SJSA1 (cell line): ENCODE measurements at regions not wholly inside any gene's neighbourhood (a gene's known extent, or its start where the extent isn't known, plus 50 kb on each side); places are given as distances from the start of the nearest gene placed in this dataset.
A peak's percentile ranks its signal among the peaks of the same experiment; 100 is the strongest.

Experiments used
- DNase-seq, 2 experiments: peaks; one replicate each; pipeline ENCODE4 v3.0.0-alpha.2; 2015 to 2020; ENCODE audit warnings: low spot score in 2 of 2, low read depth in 1 of 2
- H3K27ac ChIP-seq: fragments of 250-450 bp; sonication (Bioruptor Pico); 2 replicates; pipeline ENCODE4 v1.5.1; 2020; ENCODE audit warnings: mild to moderate bottlenecking, moderate library complexity
- H3K27me3 ChIP-seq: fragments of 250-450 bp; sonication (Bioruptor Pico); replicated peaks from 2 replicates; pipeline ENCODE4 v1.5.1; 2020; ENCODE audit warnings: mild to moderate bottlenecking, moderate library complexity
- H3K36me3 ChIP-seq: fragments of 250-450 bp; sonication (Bioruptor Pico); 2 replicates; pipeline ENCODE4 v1.5.1; 2020; ENCODE audit warnings: mild to moderate bottlenecking
- H3K4me1 ChIP-seq: fragments of 250-450 bp; sonication (Bioruptor Pico); replicated peaks from 2 replicates; pipeline ENCODE4 v1.6.1; 2021; ENCODE audit warnings: mild to moderate bottlenecking
- H3K4me3 ChIP-seq: fragments of 250-450 bp; sonication (Bioruptor Pico); 2 replicates; pipeline ENCODE4 v1.5.1; 2020; ENCODE audit warnings: mild to moderate bottlenecking
- H3K9me3 ChIP-seq: fragments of 250-450 bp; sonication (Bioruptor Pico); replicated peaks from 2 replicates; pipeline ENCODE4 v1.5.1; 2020; ENCODE audit warnings: mild to moderate bottlenecking

GRCh38 chr7:106176414-106177299 lies 64.5 kb upstream of the SYPL1 start:
- DNase-seq = peak; percentile 62 to 81
- no peaks in the 10 kb centered on the region for H3K9me3 ChIP-seq

GRCh38 chr7:106175507-106175906 lies 63.4 kb upstream of the SYPL1 start:
- DNase-seq = no peak
- Histone ChIP-seq H3K4me1 (peaks cover 11% of the 10 kb centered on the region), H3K4me3 (no peak overlapping the region), H3K9me3 (no peaks in the 10 kb centered on the region), H3K27me3 (no peaks in the 10 kb centered on the region), H3K27ac (no peak overlapping the region), H3K36me3 (no peaks in the 10 kb centered on the region)

More at GRCh38 chr7:106176414-106177299, 64.5 kb upstream of the SYPL1 start:
- Histone ChIP-seq H3K27me3 (no peaks in the 10 kb centered on the region), H3K4me1 (peaks cover 11% of the 10 kb centered on the region), H3K36me3 (no peaks in the 10 kb centered on the region), H3K27ac (no peak overlapping the region), H3K4me3 (no peak overlapping the region)

- Histone ChIP-seq H3K9me3 (no peaks in the 10 kb centered on the region), H3K27me3 (no peaks in the 10 kb centered on the region), H3K4me1 (no peaks in the 10 kb centered on the region), H3K36me3 (no peaks in the 10 kb centered on the region), H3K27ac (no peak overlapping the region), H3K4me3 (no peak overlapping the region)
- no peak for DNase-seq
Observed at GRCh38 chr7:106170651-106171050, 58.5 kb upstream of the SYPL1 start.

- H3K27ac ChIP-seq = no peak overlapping the region
- H3K36me3 ChIP-seq = no peaks in the 10 kb centered on the region
- no peaks in the 10 kb centered on the region for H3K9me3 ChIP-seq
- H3K27me3 ChIP-seq = no peaks in the 10 kb centered on the region
- no peak for DNase-seq
- H3K4me1 ChIP-seq = no peaks in the 10 kb centered on the region
- H3K4me3 ChIP-seq = no peak overlapping the region
Observed at GRCh38 chr7:106169821-106170610, 57.9 kb upstream of the SYPL1 start.

GRCh38 chr7:106167439-106168136 lies 55.5 kb upstream of the SYPL1 start:
- Histone ChIP-seq H3K4me3 (no peak overlapping the region), H3K27me3 (no peaks in the 10 kb centered on the region), H3K4me1 (no peaks in the 10 kb centered on the region), H3K9me3 (peaks cover 6% of the 10 kb centered on the region; the same call in 1 of the 2 replicates), H3K27ac (no peak overlapping the region), H3K36me3 (no peaks in the 10 kb centered on the region)
- DNase-seq = no peak

- DNase-seq = peak; percentile 48 to 60
- Histone ChIP-seq H3K4me1 (no peaks in the 10 kb centered on the region), H3K4me3 (no peak overlapping the region), H3K27ac (no peak overlapping the region), H3K27me3 (0 out of 2 replicates have a peak, but pooled peaks cover 1% of the 10 kb centered on the region), H3K36me3 (no peaks in the 10 kb centered on the region), H3K9me3 (peaks cover 6% of the 10 kb centered on the region; the same call in 1 of the 2 replicates)
Observed at GRCh38 chr7:106166651-106167342, 54.7 kb upstream of the SYPL1 start.

GRCh38 chr7:106165337-106165736 lies 53.2 kb upstream of the SYPL1 start:
- H3K27ac ChIP-seq = no peak overlapping the region

GRCh38 chr7:106163257-106163656 lies 51.1 kb upstream of the SYPL1 start:
- no peak overlapping the region for H3K27ac ChIP-seq
- H3K36me3 ChIP-seq = no peaks in the 10 kb centered on the region
- DNase-seq = no peak
- H3K9me3 ChIP-seq = peaks cover 6% of the 10 kb centered on the region; the same call in 1 of the 2 replicates
- H3K27me3 ChIP-seq = peaks cover 8% of the 10 kb centered on the region; the same call in 1 of the 2 replicates
- no peak overlapping the region for H3K4me3 ChIP-seq
- H3K4me1 ChIP-seq = no peaks in the 10 kb centered on the region

More at GRCh38 chr7:106165337-106165736, 53.2 kb upstream of the SYPL1 start:
- Histone ChIP-seq H3K4me1 (no peaks in the 10 kb centered on the region), H3K36me3 (no peaks in the 10 kb centered on the region), H3K27me3 (peaks cover 5% of the 10 kb centered on the region; the same call in 1 of the 2 replicates), H3K4me3 (no peak overlapping the region), H3K9me3 (peaks cover 6% of the 10 kb centered on the region; the same call in 1 of the 2 replicates)
- no peak for DNase-seq
